OCI-LY7 (cell line): ENCODE measurements at regions not wholly inside any gene's neighbourhood (a gene's known extent, or its start where the extent isn't known, plus 50 kb on each side); places are given as distances from the start of the nearest gene placed in this dataset.

Source experiments
- EZH2phosphoT487 ChIP-seq: fragments of 200-600 bp; sonication (generic); IDR thresholded peaks from 2 replicates; pipeline ENCODE4 v1.6.1; 2018; ENCODE audit warnings: low read depth, borderline replicate concordance, mild to moderate bottlenecking, mixed run types, antibody characterized with exemption, low read length, moderate library complexity, mixed read lengths
- TF ChIP-seq, protein P1 (sequence below): fragments of 200-600 bp; sonication (generic); conservative IDR thresholded peaks from 2 replicates; pipeline ENCODE4 v1.5.1; 2014; ENCODE audit warnings: mild to moderate bottlenecking, antibody characterized with exemption, low read length, moderate library complexity, mixed read lengths

GRCh38 chr16:49097964-49098363 lies 183.7 kb downstream of the CBLN1 start:
- TF ChIP-seq, protein P1, sequence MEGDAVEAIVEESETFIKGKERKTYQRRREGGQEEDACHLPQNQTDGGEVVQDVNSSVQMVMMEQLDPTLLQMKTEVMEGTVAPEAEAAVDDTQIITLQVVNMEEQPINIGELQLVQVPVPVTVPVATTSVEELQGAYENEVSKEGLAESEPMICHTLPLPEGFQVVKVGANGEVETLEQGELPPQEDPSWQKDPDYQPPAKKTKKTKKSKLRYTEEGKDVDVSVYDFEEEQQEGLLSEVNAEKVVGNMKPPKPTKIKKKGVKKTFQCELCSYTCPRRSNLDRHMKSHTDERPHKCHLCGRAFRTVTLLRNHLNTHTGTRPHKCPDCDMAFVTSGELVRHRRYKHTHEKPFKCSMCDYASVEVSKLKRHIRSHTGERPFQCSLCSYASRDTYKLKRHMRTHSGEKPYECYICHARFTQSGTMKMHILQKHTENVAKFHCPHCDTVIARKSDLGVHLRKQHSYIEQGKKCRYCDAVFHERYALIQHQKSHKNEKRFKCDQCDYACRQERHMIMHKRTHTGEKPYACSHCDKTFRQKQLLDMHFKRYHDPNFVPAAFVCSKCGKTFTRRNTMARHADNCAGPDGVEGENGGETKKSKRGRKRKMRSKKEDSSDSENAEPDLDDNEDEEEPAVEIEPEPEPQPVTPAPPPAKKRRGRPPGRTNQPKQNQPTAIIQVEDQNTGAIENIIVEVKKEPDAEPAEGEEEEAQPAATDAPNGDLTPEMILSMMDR = no peak
- no peak for TF ChIP-seq EZH2phosphoT487
